ENCODE measurements at regions not wholly inside any gene's neighbourhood (a gene's known extent, or its start where the extent isn't known, plus 50 kb on each side); places are given as distances from the start of the nearest gene placed in this dataset.
A peak's percentile ranks its signal among the peaks of the same experiment; 100 is the strongest.

- H3K4me1 ChIP-seq = no peaks in the 10 kb centered on the region
- no peaks in the 10 kb centered on the region for H3K9me3 ChIP-seq
- DNase-seq = no peak
- no peak overlapping the region for H3K4me3 ChIP-seq (ENCODE audit: low read depth, low read length)
- H3K36me3 ChIP-seq = no peaks in the 10 kb centered on the region
- TF ChIP-seq, protein P1, sequence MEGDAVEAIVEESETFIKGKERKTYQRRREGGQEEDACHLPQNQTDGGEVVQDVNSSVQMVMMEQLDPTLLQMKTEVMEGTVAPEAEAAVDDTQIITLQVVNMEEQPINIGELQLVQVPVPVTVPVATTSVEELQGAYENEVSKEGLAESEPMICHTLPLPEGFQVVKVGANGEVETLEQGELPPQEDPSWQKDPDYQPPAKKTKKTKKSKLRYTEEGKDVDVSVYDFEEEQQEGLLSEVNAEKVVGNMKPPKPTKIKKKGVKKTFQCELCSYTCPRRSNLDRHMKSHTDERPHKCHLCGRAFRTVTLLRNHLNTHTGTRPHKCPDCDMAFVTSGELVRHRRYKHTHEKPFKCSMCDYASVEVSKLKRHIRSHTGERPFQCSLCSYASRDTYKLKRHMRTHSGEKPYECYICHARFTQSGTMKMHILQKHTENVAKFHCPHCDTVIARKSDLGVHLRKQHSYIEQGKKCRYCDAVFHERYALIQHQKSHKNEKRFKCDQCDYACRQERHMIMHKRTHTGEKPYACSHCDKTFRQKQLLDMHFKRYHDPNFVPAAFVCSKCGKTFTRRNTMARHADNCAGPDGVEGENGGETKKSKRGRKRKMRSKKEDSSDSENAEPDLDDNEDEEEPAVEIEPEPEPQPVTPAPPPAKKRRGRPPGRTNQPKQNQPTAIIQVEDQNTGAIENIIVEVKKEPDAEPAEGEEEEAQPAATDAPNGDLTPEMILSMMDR (IDR thresholded peaks at IDR 0.05; ENCODE audit: low read depth, low read length) = no peak
- no peaks in the 10 kb centered on the region for H3K27me3 ChIP-seq
Observed at GRCh38 chr1:25056536-25056935, 126.5 kb upstream of the RUNX3 start.

GRCh38 chr1:25055961-25056360 lies 125.9 kb upstream of the RUNX3 start:
- Histone ChIP-seq H3K36me3 (no peaks in the 10 kb centered on the region), H3K9me3 (no peaks in the 10 kb centered on the region), H3K4me1 (no peaks in the 10 kb centered on the region), H3K27me3 (no peaks in the 10 kb centered on the region), H3K4me3 (ENCODE audit: low read depth, low read length) (no peak overlapping the region)
- TF ChIP-seq, protein P1 (IDR thresholded peaks at IDR 0.05; ENCODE audit: low read depth, low read length) = no peak
- no peak for DNase-seq

DNA sequence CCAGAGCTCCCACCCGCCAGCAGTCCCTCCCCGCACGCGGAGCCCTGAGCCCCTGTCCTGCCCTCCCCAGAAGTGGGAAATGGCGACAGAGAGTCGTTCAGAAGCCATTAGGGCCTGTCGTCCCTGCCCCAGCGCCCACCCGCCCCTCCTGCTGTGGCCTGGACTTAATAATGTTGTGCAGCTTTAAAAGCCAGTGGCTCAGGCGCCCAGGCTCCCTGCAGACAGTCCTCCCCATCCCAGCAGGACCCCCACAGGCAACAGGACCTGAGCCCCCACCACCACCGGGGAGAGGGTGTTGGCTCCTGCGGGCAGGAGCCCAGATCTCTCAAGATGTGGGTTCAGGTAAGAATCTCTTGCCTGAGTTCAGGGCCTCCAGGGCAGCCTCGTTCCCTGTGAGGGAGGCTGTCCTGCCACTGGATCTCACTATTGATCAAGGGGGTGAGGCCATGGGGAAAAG lies 125.3 kb upstream of the RUNX3 start:
- H3K36me3 ChIP-seq = no peaks in the 10 kb centered on the region
- TF ChIP-seq, protein P1 (IDR thresholded peaks at IDR 0.05; ENCODE audit: low read depth, low read length) = no peak
- no peaks in the 10 kb centered on the region for H3K27me3 ChIP-seq
- no peak overlapping the region for H3K4me3 ChIP-seq (ENCODE audit: low read depth, low read length)
- peak; percentile 12 for DNase-seq
- H3K4me1 ChIP-seq = no peaks in the 10 kb centered on the region
- H3K9me3 ChIP-seq = no peaks in the 10 kb centered on the region

DNA sequence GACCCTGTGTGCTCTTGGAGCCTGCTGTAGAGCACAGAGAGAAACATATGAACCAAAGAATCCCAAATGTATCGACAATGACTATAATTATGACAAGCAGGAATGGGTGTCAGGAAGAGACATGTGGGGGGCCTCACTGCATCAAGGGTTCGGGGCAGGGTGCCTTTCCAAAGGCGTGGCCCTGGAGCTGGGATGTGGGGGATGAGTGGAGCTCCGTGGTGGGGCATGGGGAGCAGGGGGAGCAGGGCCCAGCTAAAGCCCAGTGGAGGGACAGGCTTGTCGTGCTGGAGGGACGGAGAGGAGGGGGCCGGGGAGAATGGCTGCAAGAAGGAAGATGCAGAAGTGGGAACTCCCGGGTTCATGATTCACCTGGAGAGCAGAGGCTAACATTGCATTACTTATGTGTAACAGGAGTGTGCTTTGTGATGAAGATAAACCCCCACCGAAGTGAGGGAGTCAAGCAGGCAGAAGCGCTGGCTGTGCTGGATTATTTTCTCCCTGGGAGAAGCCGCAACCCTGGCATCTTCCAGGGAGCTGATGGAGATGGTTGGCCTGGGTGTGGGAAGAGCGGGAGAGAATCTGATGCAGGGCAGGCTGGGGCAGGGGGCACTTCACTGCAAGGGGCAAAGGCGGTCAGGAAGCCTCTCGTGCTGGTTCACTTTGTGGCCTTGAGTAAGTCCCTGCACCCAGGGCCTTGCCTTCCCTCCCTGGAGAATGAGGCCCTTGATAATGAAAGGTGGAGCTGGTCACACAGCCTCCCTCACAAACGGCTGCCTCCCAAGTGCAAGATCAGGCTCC lies 124.6 kb upstream of the RUNX3 start:
- no peaks in the 10 kb centered on the region for H3K9me3 ChIP-seq
- H3K4me1 ChIP-seq = no peaks in the 10 kb centered on the region
- H3K36me3 ChIP-seq = no peaks in the 10 kb centered on the region
- TF ChIP-seq, protein P1 (IDR thresholded peaks at IDR 0.05; ENCODE audit: low read depth, low read length) = no peak
- no peak for DNase-seq
- no peak overlapping the region for H3K4me3 ChIP-seq (ENCODE audit: low read depth, low read length)
- no peaks in the 10 kb centered on the region for H3K27me3 ChIP-seq

DNA sequence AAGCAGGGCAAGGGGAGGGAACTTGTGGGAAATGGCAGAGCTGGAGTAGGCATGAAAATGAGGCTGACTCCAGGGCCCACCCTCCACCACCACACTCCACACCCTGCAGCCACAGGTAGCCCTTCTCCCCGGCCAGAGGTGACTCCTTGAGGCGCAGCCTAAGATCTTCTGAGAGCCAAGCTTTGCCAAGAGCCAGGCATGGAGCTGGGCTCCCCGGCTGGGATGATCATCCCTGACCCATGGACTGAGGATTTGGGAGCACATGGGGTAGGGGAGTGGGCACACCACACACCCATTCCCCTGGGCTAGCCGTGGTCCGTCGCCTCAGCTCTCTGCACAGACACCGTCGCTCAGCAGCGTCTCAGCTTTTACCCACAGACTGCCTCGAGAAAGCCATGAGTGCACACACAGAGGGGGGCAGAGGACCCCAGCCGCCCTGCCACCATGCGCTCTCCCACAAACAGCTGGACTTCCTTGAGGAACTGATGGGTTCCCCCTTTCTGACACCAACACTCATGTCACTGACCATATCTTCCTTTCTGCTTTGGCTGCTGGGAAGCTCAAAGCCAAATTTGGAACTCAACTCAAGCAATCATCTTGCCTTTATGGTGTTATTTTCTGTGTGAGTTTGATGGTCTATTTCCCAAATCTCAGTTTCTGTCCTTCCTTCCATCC lies 123.6 kb upstream of the RUNX3 start:
- DNase-seq = no peak
- H3K27me3 ChIP-seq = no peaks in the 10 kb centered on the region
- no peaks in the 10 kb centered on the region for H3K9me3 ChIP-seq
- no peaks in the 10 kb centered on the region for H3K36me3 ChIP-seq
- no peak overlapping the region for H3K4me3 ChIP-seq (ENCODE audit: low read depth, low read length)
- TF ChIP-seq, protein P1 (IDR thresholded peaks at IDR 0.05; ENCODE audit: low read depth, low read length) = no peak
- no peaks in the 10 kb centered on the region for H3K4me1 ChIP-seq

DNA sequence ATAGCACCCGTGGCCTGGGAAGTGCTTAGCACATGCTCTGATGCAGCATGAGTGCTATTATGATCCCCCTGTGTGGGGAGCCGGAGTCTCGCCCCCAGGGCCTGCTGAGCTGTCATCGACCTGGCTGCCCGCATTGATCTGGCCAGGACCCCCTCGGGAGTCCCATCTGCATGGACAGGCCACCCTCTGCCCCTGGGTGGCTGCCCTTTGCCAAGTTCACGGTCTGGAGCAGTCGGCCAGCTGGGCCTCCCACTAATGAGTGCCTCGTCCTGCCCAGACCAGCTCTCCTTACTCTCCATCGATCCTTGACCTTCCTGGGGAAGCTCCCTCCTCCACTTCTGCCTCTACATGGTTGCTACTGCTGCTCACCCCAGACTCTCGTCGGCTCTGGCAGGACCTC lies 121.8 kb upstream of the RUNX3 start:
- TF ChIP-seq, protein P1 (IDR thresholded peaks at IDR 0.05; ENCODE audit: low read depth, low read length) = no peak
- no peaks in the 10 kb centered on the region for H3K4me1 ChIP-seq
- no peaks in the 10 kb centered on the region for H3K27me3 ChIP-seq
- H3K4me3 ChIP-seq (ENCODE audit: low read depth, low read length) = no peak overlapping the region
- H3K9me3 ChIP-seq = no peaks in the 10 kb centered on the region
- no peaks in the 10 kb centered on the region for H3K36me3 ChIP-seq
- DNase-seq = no peak

All from BE2C (cell line).